ENCODE measurements at regions not wholly inside any gene's neighbourhood (a gene's known extent, or its start where the extent isn't known, plus 50 kb on each side); places are given as distances from the start of the nearest gene placed in this dataset.
"Not testable (repeated sequence)": the region's sequence is repeated elsewhere in the genome, so short reads cannot be mapped to it uniquely, and the experiment has no call there.

- TF ChIP-seq MAX, CTCF (IDR thresholded peaks at IDR 0.05): not testable (repeated sequence)
Measured at GRCh38 chr21:10445685-10446084, 75.7 kb upstream of the TPTE start.

Measured in A549 (cell line).